ENCODE measurements at regions not wholly inside any gene's neighbourhood (a gene's known extent, or its start where the extent isn't known, plus 50 kb on each side); places are given as distances from the start of the nearest gene placed in this dataset.

GRCh38 chr13:21984156-21984555 is 313.3 kb downstream of the FGF9 start:
- ChIA-PET RAD21 (ENCODE audit: low non-redundant PET in 1 of 2, low total read pairs in 2 of 2, uncharacterized antibody in 2 of 2, unreplicated experiment in 2 of 2) (no interaction called here), POLR2A (no interaction called here), CTCF (no interaction called here)
- Histone ChIP-seq H3K4me2 (ENCODE audit: low read length) (no peak overlapping the region), H3K79me2 (ENCODE audit: insufficient read depth, low read length) (no peaks in the 10 kb centered on the region), H3K4me3 (replicated peaks in 1 of 2; ENCODE audit: low read depth in 1 of 2, low read length in 2 of 2) (no peak overlapping the region), H3K27ac (ENCODE audit: low read depth, low read length) (no peak overlapping the region), H3K9ac (ENCODE audit: low read length) (no peak overlapping the region), H3K27me3 (ENCODE audit: insufficient read depth, low read length) (no peaks in the 10 kb centered on the region), H3K36me3 (ENCODE audit: control insufficient read depth in 1 of 2, insufficient read depth in 2 of 2, low read length in 2 of 2) (no peaks in the 10 kb centered on the region), H4K20me1 (ENCODE audit: insufficient read depth) (no peaks in the 10 kb centered on the region), H2AFZ (ENCODE audit: low read depth, low read length, poor library complexity, severe bottlenecking) (no peak overlapping the region), H3K4me1 (ENCODE audit: control insufficient read depth in 1 of 2, insufficient read depth in 2 of 2, low read length in 2 of 2) (no peaks in the 10 kb centered on the region), H3K9me2 (ENCODE audit: insufficient read depth) (no peaks in the 10 kb centered on the region), H3K9me3 (ENCODE audit: control insufficient read depth in 1 of 2, insufficient read depth in 1 of 2, low read depth in 1 of 2, low read length in 2 of 2) (no peaks in the 10 kb centered on the region)
- intact Hi-C loops (cut with micrococcal nuclease), result no loop called here
- ATAC-seq (no peak), DNase-seq (ENCODE audit: low read depth, low spot score) (no peak)
- no TSS peak for BruUV-seq (replicated peaks)
- TF ChIP-seq ZNF274 (IDR thresholded peaks at IDR 0.05; ENCODE audit: low read depth, low read length) (no peak), TCF7L2 (IDR thresholded peaks at IDR 0.05; ENCODE audit: borderline replicate concordance, extremely low read depth, insufficient read depth, insufficient read length) (no peak), ZFX (IDR thresholded peaks at IDR 0.05) (no peak), CEBPB (IDR thresholded peaks at IDR 0.05; ENCODE audit: low read depth) (no peak), CTCF (IDR thresholded peaks at IDR 0.05 in 2 of 3, conservative IDR thresholded peaks at IDR 0.05 in 1 of 3; ENCODE audit: borderline replicate concordance in 1 of 3, insufficient read depth in 1 of 3, low read depth in 2 of 3, low read length in 2 of 3) (no peak), REST (IDR thresholded peaks at IDR 0.05; ENCODE audit: low read depth) (no peak), ELF1 (IDR thresholded peaks at IDR 0.05; ENCODE audit: borderline replicate concordance, low read depth) (no peak), EZH2 (IDR thresholded peaks at IDR 0.05) (no peak), FOSL1 (IDR thresholded peaks at IDR 0.05; ENCODE audit: low read depth) (no peak), JUND (IDR thresholded peaks at IDR 0.05) (no peak), ATF3 (IDR thresholded peaks at IDR 0.05) (no peak), POLR2AphosphoS5 (IDR thresholded peaks at IDR 0.05; ENCODE audit: low read depth, low read length) (no peak)

Data from HCT116 (cell line).